Fibroblast of skin of left biceps (primary cell): ENCODE measurements at regions not wholly inside any gene's neighbourhood (a gene's known extent, or its start where the extent isn't known, plus 50 kb on each side); places are given as distances from the start of the nearest gene placed in this dataset.
A peak's percentile ranks its signal among the peaks of the same experiment; 100 is the strongest.
"Not testable (repeated sequence)": the region's sequence is repeated elsewhere in the genome, so short reads cannot be mapped to it uniquely, and the experiment has no call there.

Experiments
- DNase-seq, 2 experiments: peaks; one replicate each; pipeline ENCODE4 v3.0.0-alpha.2; 2013; ENCODE audit warnings: low read depth in 2 of 2

- DNase-seq: not testable (repeated sequence)
Observed at GRCh38 chrX:113373421-113373820, 532.8 kb upstream of the AMOT start.

- DNase-seq: no peak
Observed at GRCh38 chrX:113370006-113370405, 529.4 kb upstream of the AMOT start.

- no peak for DNase-seq
Observed at GRCh38 chrX:113369056-113369455, 528.4 kb upstream of the AMOT start.

- no peak for DNase-seq
Observed at GRCh38 chrX:113353134-113353533, 512.5 kb upstream of the AMOT start.

GRCh38 chrX:113330416-113330815, 489.8 kb upstream of the AMOT start:
- no peak for DNase-seq

- DNase-seq: no peak
Observed at GRCh38 chrX:113315927-113316326, 475.3 kb upstream of the AMOT start.

GRCh38 chrX:113305496-113305895, 464.9 kb upstream of the AMOT start:
- peak; percentile 33 to 47 for DNase-seq

- DNase-seq: no peak
Observed at GRCh38 chrX:113300580-113300979, 459.9 kb upstream of the AMOT start.

- no peak for DNase-seq
Observed at GRCh38 chrX:113297437-113297836, 456.8 kb upstream of the AMOT start.

GRCh38 chrX:113289503-113289902, 448.9 kb upstream of the AMOT start:
- no peak for DNase-seq

GRCh38 chrX:113287761-113288160, 447.1 kb upstream of the AMOT start:
- DNase-seq: no peak

- no peak for DNase-seq
Observed at GRCh38 chrX:113275804-113276203, 435.2 kb upstream of the AMOT start.

- no peak for DNase-seq
Observed at GRCh38 chrX:113274791-113275190, 434.2 kb upstream of the AMOT start.

- DNase-seq: no peak
Observed at GRCh38 chrX:113274345-113274744, 433.7 kb upstream of the AMOT start.

GRCh38 chrX:113269203-113269602, 428.6 kb upstream of the AMOT start:
- no peak for DNase-seq

- DNase-seq: no peak
Observed at GRCh38 chrX:113260474-113260873, 419.8 kb upstream of the AMOT start.

- DNase-seq: no peak
Observed at GRCh38 chrX:113222305-113222704, 381.7 kb upstream of the AMOT start.

- DNase-seq: no peak
Observed at GRCh38 chrX:113212052-113212451, 371.4 kb upstream of the AMOT start.

GRCh38 chrX:113202601-113203000, 362.0 kb upstream of the AMOT start:
- DNase-seq: no peak

GRCh38 chrX:113195949-113196348, 355.3 kb upstream of the AMOT start:
- no peak for DNase-seq

- no peak for DNase-seq
Observed at GRCh38 chrX:113192418-113192817, 351.8 kb upstream of the AMOT start.

- DNase-seq: no peak
Observed at GRCh38 chrX:113157496-113157895, 316.9 kb upstream of the AMOT start.

- not testable (repeated sequence) for DNase-seq
Observed at GRCh38 chrX:113154315-113154714, 313.7 kb upstream of the AMOT start.

GRCh38 chrX:113136836-113137235, 296.2 kb upstream of the AMOT start:
- DNase-seq: no peak

- DNase-seq: no peak
Observed at GRCh38 chrX:113133316-113133715, 292.7 kb upstream of the AMOT start.
